GM18858 (cell line): ENCODE measurements at regions not wholly inside any gene's neighbourhood (a gene's known extent, or its start where the extent isn't known, plus 50 kb on each side); places are given as distances from the start of the nearest gene placed in this dataset.
"Not testable (repeated sequence)": the region's sequence is repeated elsewhere in the genome, so short reads cannot be mapped to it uniquely, and the experiment has no call there.

Experiments used
- ATAC-seq: cut with Tn5 transposase; IDR thresholded peaks from one replicate; pipeline ENCODE4 v1.9.1; 2021; ENCODE audit not compliant: unreplicated experiment

GRCh38 chr10:118423800-118424442, 81.8 kb upstream of the FAM204A start:
- peak; percentile 69 for ATAC-seq

- no peak for ATAC-seq
These were observed 80.1 kb upstream of the FAM204A start for GRCh38 chr10:118422241-118422640.

- not testable (repeated sequence) for ATAC-seq
These were observed 77.9 kb upstream of the FAM204A start for GRCh38 chr10:118420049-118420448.

GRCh38 chr10:118412932-118413331, 70.8 kb upstream of the FAM204A start:
- no peak for ATAC-seq

- ATAC-seq: no peak
These were observed 70.1 kb upstream of the FAM204A start for GRCh38 chr10:118412132-118412760.

- ATAC-seq: no peak
These were observed 67.2 kb upstream of the FAM204A start for GRCh38 chr10:118409295-118409694.

GRCh38 chr10:118408181-118408580, 66.1 kb upstream of the FAM204A start:
- ATAC-seq: no peak

- no peak for ATAC-seq
These were observed 65.7 kb upstream of the FAM204A start for GRCh38 chr10:118407777-118408176.

- ATAC-seq: no peak
These were observed 64.9 kb upstream of the FAM204A start for GRCh38 chr10:118407026-118407425.

GRCh38 chr10:118405928-118406327, 63.8 kb upstream of the FAM204A start:
- no peak for ATAC-seq

- ATAC-seq: no peak
These were observed 61.8 kb upstream of the FAM204A start for GRCh38 chr10:118403967-118404366.

GRCh38 chr10:118401708-118402193, 59.6 kb upstream of the FAM204A start:
- no peak for ATAC-seq

- ATAC-seq: no peak
These were observed 55.3 kb upstream of the FAM204A start for GRCh38 chr10:118397391-118397790.

- no peak for ATAC-seq
These were observed 53.8 kb upstream of the FAM204A start for GRCh38 chr10:118395947-118396346.

- ATAC-seq: no peak
These were observed 52.4 kb upstream of the FAM204A start for GRCh38 chr10:118394301-118395200.

- no peak for ATAC-seq
These were observed 50.6 kb upstream of the FAM204A start for GRCh38 chr10:118392761-118393160.
